ENCODE measurements at regions not wholly inside any gene's neighbourhood (a gene's known extent, or its start where the extent isn't known, plus 50 kb on each side); places are given as distances from the start of the nearest gene placed in this dataset.
A peak's percentile ranks its signal among the peaks of the same experiment; 100 is the strongest.

GRCh38 chr21:43302062-43302700, 124.8 kb downstream of the SIK1 start:
- DNase-seq (ENCODE audit: low spot score): no peak

- no peak for DNase-seq (ENCODE audit: low spot score)
These were observed 125.4 kb downstream of the SIK1 start for GRCh38 chr21:43301409-43302061.

GRCh38 chr21:43300496-43301408, 126.2 kb downstream of the SIK1 start:
- DNase-seq (ENCODE audit: low spot score): no peak

GRCh38 chr21:43299441-43300277, 127.3 kb downstream of the SIK1 start:
- DNase-seq (ENCODE audit: low spot score): peak; percentile 60

- DNase-seq (ENCODE audit: low spot score): no peak
These were observed 128.1 kb downstream of the SIK1 start for GRCh38 chr21:43298546-43299440.

- no peak for DNase-seq (ENCODE audit: low spot score)
These were observed 128.9 kb downstream of the SIK1 start for GRCh38 chr21:43297989-43298388.

GRCh38 chr21:43297391-43297981, 128.7 kb downstream of the CRYAA start:
- no peak for DNase-seq (ENCODE audit: low spot score)

- no peak for DNase-seq (ENCODE audit: low spot score)
These were observed 126.5 kb downstream of the CRYAA start for GRCh38 chr21:43295066-43295958.

- no peak for DNase-seq (ENCODE audit: low spot score)
These were observed 125.5 kb downstream of the CRYAA start for GRCh38 chr21:43294194-43294902.

- DNase-seq (ENCODE audit: low spot score): no peak
These were observed 124.0 kb downstream of the CRYAA start for GRCh38 chr21:43292866-43293142.

GRCh38 chr21:43292041-43292865, 123.4 kb downstream of the CRYAA start:
- DNase-seq (ENCODE audit: low spot score): no peak

- DNase-seq (ENCODE audit: low spot score): no peak
These were observed 122.6 kb downstream of the CRYAA start for GRCh38 chr21:43291347-43291950.

GRCh38 chr21:43290421-43291346, 121.9 kb downstream of the CRYAA start:
- no peak for DNase-seq (ENCODE audit: low spot score)

- no peak for DNase-seq (ENCODE audit: low spot score)
These were observed 121.2 kb downstream of the CRYAA start for GRCh38 chr21:43289966-43290365.

- no peak for DNase-seq (ENCODE audit: low spot score)
These were observed 120.6 kb downstream of the CRYAA start for GRCh38 chr21:43289442-43289841.

Measured in HuH-7.5 (cell line).